ENCODE measurements at regions not wholly inside any gene's neighbourhood (a gene's known extent, or its start where the extent isn't known, plus 50 kb on each side); places are given as distances from the start of the nearest gene placed in this dataset.

DNA sequence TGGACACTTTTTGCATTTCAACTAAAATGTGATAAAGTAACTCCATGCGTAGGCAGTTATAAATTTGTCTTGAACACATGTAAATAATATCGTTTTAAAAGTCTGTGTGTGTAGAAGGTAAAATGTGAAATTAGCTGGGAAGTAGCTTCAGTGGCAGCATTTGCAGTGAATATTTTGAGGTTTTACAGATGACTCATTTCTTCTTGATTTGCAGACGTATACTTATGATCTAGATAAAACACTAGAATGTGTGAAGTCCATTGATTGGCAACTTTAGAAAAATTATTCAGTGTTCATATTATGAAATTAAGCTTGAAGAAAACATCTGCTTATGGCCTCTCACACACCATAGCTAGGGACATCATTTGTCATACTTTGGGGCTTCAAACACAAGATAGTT, 788.6 kb upstream of the NOVA1 start:
- DNase-seq (no peak), ATAC-seq (ENCODE audit: low read depth) (no peak)
- intact Hi-C loops (cut with micrococcal nuclease) (no loop called here), in situ Hi-C loops (cut with MboI; ENCODE audit: low sequenced_read_pairs) (no loop called here), dilution Hi-C loops (cut with HindIII; ENCODE audit: low sequenced_read_pairs, unreplicated experiment) (no loop called here)
- no peak overlapping the region for H3K14ac ChIP-seq (replicated peaks; ENCODE audit: low read depth, low read length)
- WGBS, 2 experiments (ENCODE audit: extremely low coverage in 2 of 2, insufficient read length in 1 of 2) = no CpG with 5 or more reads among the region's 3 CpGs
- H3K9me1 ChIP-seq (ENCODE audit: insufficient read depth, low read length) = no peaks in the 10 kb centered on the region
- no peak overlapping the region for H2AFZ ChIP-seq (replicated peaks; ENCODE audit: low read length, poor library complexity)
- no peaks in the 10 kb centered on the region for H3K4me1 ChIP-seq (ENCODE audit: control insufficient read depth, insufficient read depth, low read length)
- no peak overlapping the region for H3K27ac ChIP-seq (ENCODE audit: insufficient read depth, low read length)
- H2BK5ac ChIP-seq (ENCODE audit: low read depth, low read length, poor library complexity, severe bottlenecking) = no peak overlapping the region
- no TSS peak for BruUV-seq (replicated peaks)
- H3K9ac ChIP-seq (ENCODE audit: low read depth, low read length) = no peak overlapping the region
- no peak overlapping the region for H2AK9ac ChIP-seq (replicated peaks; ENCODE audit: low read depth, low read length, poor library complexity)
- H3K23ac ChIP-seq (ENCODE audit: low read depth, low read length) = no peak overlapping the region
- H2AK5ac ChIP-seq (ENCODE audit: low read depth, low read length) = no peak overlapping the region
- CTCF ChIA-PET = no interaction called here
- no peak overlapping the region for H3K4me3 ChIP-seq (ENCODE audit: insufficient read depth, low read depth, low read length)
- H4K91ac ChIP-seq (ENCODE audit: insufficient read depth, low read depth, low read length) = no peak overlapping the region
- TF ChIP-seq RCOR1 (IDR thresholded peaks at IDR 0.05; ENCODE audit: insufficient replicate concordance, low read length) (no peak), FOS (IDR thresholded peaks at IDR 0.05; ENCODE audit: low read depth, low read length) (no peak), POLR2A (IDR thresholded peaks at IDR 0.05; ENCODE audit: low read depth, low read length) (no peak), NFE2L2 (IDR thresholded peaks at IDR 0.05; ENCODE audit: low read depth, low read length) (no peak), USF2 (IDR thresholded peaks at IDR 0.05; ENCODE audit: low read depth, low read length) (no peak), MAFK (IDR thresholded peaks at IDR 0.05; ENCODE audit: low read depth, low read length) (no peak), RAD21 (IDR thresholded peaks at IDR 0.05; ENCODE audit: low read length) (no peak), RFX5 (IDR thresholded peaks at IDR 0.05; ENCODE audit: low read depth, low read length) (no peak), CEBPB (IDR thresholded peaks at IDR 0.05; ENCODE audit: low read depth, low read length) (no peak)
- TF ChIP-seq, protein P1, sequence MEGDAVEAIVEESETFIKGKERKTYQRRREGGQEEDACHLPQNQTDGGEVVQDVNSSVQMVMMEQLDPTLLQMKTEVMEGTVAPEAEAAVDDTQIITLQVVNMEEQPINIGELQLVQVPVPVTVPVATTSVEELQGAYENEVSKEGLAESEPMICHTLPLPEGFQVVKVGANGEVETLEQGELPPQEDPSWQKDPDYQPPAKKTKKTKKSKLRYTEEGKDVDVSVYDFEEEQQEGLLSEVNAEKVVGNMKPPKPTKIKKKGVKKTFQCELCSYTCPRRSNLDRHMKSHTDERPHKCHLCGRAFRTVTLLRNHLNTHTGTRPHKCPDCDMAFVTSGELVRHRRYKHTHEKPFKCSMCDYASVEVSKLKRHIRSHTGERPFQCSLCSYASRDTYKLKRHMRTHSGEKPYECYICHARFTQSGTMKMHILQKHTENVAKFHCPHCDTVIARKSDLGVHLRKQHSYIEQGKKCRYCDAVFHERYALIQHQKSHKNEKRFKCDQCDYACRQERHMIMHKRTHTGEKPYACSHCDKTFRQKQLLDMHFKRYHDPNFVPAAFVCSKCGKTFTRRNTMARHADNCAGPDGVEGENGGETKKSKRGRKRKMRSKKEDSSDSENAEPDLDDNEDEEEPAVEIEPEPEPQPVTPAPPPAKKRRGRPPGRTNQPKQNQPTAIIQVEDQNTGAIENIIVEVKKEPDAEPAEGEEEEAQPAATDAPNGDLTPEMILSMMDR (conservative IDR thresholded peaks at IDR 0.05; ENCODE audit: low read depth, low read length) = no peak
- no peak overlapping the region for H4K8ac ChIP-seq (ENCODE audit: low read depth in 2 of 2, low read length in 2 of 2)
- no peaks in the 10 kb centered on the region for H3K79me1 ChIP-seq (ENCODE audit: low read depth in 1 of 2, low read length in 2 of 2)
- H4K5ac ChIP-seq (ENCODE audit: low read depth, low read length) = no peak overlapping the region
- H3K18ac ChIP-seq (ENCODE audit: low read depth, low read length) = no peak overlapping the region
- no peak overlapping the region for H3K4ac ChIP-seq (ENCODE audit: low read depth, low read length)
- no peak overlapping the region for H3K4me2 ChIP-seq (ENCODE audit: low read depth, low read length)
- no peak overlapping the region for H3K56ac ChIP-seq (ENCODE audit: extremely low read depth, insufficient read depth, low read length)
- H2BK20ac ChIP-seq (ENCODE audit: low read depth, low read length) = no peak overlapping the region
- no peaks in the 10 kb centered on the region for H3K27me3 ChIP-seq (ENCODE audit: control insufficient read depth, insufficient read depth, low read length)
- POLR2A ChIA-PET (ENCODE audit: unreplicated experiment) = no interaction called here
- H4K20me1 ChIP-seq (ENCODE audit: insufficient read depth, low read length) = no peaks in the 10 kb centered on the region
- no peak overlapping the region for H2BK120ac ChIP-seq (ENCODE audit: low read depth, low read length)
- H3K36me3 ChIP-seq (ENCODE audit: control insufficient read depth, insufficient read depth, low read length) = no peaks in the 10 kb centered on the region
- H2BK15ac ChIP-seq (ENCODE audit: low read depth, low read length) = no peak overlapping the region
- H3K9me3 ChIP-seq (ENCODE audit: control insufficient read depth, insufficient read depth, low read length) = peaks cover 9% of the 10 kb centered on the region

All from IMR-90 (cell line).